Hematopoietic multipotent progenitor cell treated with erythropoietin and hydrocortisone succinate and interleukin-3 and kit ligand, for 15 days (in vitro differentiated cells): ENCODE measurements at regions not wholly inside any gene's neighbourhood (a gene's known extent, or its start where the extent isn't known, plus 50 kb on each side); places are given as distances from the start of the nearest gene placed in this dataset.

Source experiments
- DNase-seq: peaks from one replicate; pipeline ENCODE4 v3.0.0-alpha.2; 2015; ENCODE audit warnings: low spot score

DNA sequence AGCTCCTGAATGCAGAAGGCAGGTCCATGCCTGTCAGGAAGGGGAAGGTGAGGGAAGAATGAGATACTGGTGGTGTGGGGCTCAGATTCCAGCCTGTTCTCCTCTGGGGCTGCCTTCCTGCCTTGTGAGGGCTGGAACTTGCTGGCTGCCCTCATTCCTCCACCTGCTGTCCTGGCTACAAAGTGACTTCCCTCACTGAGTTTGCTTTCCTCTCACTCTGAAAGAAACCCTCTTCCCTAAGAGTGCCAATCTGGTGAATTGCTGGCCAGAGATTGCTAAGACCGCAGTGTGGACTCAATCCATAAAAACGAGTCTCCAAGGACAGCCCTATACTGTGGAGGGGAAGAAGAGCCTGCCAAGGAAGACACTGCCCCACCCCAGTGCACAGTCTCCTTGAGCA is 664.4 kb upstream of the HS6ST1 start:
- DNase-seq = no peak

GRCh38 chr2:128984081-128984480 is 665.4 kb upstream of the HS6ST1 start:
- DNase-seq = no peak

- no peak for DNase-seq
Measured at GRCh38 chr2:128984855-128985254, 666.2 kb upstream of the HS6ST1 start.

DNA sequence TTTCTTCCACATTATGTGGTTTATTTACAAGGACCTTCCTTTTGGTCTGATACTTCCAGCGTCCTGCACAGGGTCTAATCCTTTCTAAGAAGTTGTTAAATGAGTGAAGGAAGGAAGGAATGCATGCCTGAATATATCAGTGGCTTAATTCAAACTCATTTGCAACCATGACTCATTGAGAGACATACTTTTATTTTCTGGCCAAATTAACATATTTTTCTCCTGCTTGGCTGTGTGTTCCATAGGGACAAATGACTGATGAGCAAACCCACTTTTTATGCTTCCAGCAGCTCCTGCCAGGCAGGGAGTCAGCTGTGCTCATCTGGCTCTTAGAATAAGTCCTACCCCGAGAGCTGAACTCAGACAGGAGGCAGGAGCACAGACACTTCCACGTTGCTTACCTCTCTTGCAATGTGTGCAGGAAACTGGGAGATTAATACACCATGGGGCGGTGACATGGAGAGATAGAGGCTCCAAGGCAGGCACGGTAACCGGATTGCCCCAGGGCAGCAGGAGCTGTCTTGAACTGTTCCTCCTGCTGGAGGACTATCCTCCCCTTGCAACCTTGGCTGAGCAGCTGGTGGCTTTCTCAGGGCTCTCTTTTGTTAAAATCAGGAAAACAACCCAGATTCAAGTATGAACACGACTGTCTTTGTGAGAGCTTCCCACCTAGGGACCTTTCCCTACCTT is 667.5 kb upstream of the HS6ST1 start:
- no peak for DNase-seq

DNA sequence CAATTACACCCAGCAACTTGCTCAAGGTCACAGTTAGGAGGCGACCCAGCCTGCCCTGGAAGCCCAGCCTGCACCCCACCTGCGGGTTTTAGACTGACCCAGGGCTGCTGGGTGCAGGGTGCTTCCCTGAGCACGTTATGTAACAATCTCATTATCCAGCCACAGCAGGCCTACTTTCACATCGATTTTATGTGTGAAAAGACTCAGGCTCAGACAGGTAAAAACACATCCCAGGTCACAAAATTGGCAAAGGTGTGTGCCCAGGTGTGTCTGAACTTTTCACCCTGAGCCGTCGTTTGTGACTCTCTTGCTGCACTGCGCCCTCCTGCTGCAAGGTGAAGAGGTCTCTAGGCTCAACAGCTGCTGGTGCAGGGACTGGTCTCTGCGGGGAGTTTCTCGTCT is 668.2 kb upstream of the HS6ST1 start:
- no peak for DNase-seq

GRCh38 chr2:128988326-128988725 is 669.7 kb upstream of the HS6ST1 start:
- no peak for DNase-seq

- DNase-seq = no peak
Measured at GRCh38 chr2:128988967-128989366, 670.3 kb upstream of the HS6ST1 start.

GRCh38 chr2:128995086-128995485 is 676.4 kb upstream of the HS6ST1 start:
- no peak for DNase-seq

- DNase-seq = no peak
Measured at GRCh38 chr2:128996078-128996477, 677.4 kb upstream of the HS6ST1 start.

GRCh38 chr2:128997166-128997866 is 678.6 kb upstream of the HS6ST1 start:
- DNase-seq = no peak

- DNase-seq = no peak
Measured at GRCh38 chr2:129001926-129002325, 683.3 kb upstream of the HS6ST1 start.

DNA sequence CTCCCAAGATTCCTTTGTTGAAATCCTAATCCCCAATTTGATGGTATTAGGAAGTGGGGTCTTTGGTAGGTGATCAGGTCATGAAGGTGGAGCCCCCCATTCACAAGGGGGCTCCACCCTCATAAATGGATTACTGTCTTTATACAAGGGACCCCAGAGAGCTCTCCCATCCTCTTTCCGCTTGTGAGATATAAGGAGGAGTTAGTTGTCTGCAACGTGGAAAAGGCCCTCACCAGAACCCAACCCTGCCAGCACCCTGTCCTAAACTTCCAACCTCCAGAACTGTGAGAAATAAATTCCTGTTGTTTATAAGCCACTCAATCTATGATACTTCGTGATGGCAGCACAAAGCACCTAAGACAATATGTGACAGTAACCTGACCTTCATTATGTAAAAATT is 684.1 kb upstream of the HS6ST1 start:
- no peak for DNase-seq

- no peak for DNase-seq
Measured at GRCh38 chr2:129004485-129004884, 685.8 kb upstream of the HS6ST1 start.

- no peak for DNase-seq
Measured at GRCh38 chr2:129004940-129005490, 686.3 kb upstream of the HS6ST1 start.

DNA sequence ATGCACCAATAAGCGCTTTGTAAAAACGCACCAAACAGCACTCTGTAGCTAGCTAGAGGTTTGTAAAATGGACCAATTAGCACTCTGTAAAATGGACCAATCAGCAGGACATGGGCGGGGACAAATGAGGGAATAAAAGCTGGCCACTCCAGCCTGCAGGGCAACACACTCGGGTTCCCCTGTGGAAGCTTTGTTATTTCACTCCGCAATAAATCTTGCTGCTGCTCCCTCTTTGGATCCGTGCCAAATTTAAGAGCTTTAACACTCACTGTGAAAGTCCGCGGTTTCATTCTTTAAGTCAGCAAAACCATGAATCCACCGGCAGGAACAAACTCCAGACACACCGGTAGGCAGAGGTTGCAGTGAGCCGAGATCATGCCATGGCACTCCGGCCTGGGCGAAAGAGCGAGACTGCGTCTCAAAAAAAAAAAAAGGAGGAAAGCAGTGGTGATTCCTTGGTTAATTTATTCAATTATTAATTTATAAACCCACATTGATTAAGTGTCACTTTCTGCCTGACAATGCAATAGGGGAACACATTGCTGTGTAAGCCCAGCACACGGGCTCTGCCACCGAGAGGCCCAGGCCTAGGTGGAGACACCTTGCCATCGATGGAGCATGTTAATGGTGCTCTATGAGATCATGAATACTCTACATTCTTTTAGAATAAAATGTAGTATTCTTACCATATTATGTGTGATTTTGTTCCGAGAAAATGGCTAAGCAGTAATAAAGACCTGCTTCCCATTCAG is 687.6 kb upstream of the HS6ST1 start:
- DNase-seq = no peak

- no peak for DNase-seq
Measured at GRCh38 chr2:129006901-129007300, 688.2 kb upstream of the HS6ST1 start.

DNA sequence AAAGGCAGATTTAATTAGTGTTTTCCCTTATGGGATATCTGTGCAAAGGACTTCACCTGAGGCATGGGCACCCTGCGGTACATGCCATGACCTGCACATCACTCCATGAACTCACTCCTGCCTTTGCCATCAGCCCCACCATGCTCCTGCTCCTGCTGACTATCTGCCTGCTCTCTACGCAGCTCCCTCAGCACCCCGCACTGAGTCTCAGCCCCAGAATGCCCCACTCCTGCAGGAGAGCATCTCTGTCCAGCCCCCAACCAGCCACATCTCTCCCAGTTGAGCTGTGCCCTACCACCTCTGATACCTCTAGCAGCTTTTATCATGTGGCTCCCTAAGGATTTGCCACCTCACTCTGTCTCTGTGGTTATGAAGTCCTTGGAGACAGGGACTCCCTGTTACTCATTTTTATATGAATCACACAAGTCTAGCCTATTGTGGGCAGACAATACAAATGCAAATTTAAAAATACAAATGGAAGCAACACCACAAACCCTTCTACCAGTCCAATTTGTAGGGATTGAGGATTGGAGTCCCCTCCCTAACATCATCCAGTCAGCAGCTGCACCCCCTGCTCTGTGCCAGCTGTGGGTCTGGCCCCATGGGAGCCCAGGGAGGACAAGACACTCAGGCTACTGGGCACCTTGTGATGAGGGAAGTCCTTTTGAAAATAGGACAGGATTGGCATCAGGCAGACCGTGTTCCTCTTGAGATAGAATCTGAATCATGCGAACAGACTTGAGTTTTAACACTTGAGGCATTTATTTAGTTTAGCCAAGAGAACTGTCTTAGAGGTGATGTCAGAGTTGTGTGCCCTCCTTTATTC is 689.6 kb upstream of the HS6ST1 start:
- no peak for DNase-seq

DNA sequence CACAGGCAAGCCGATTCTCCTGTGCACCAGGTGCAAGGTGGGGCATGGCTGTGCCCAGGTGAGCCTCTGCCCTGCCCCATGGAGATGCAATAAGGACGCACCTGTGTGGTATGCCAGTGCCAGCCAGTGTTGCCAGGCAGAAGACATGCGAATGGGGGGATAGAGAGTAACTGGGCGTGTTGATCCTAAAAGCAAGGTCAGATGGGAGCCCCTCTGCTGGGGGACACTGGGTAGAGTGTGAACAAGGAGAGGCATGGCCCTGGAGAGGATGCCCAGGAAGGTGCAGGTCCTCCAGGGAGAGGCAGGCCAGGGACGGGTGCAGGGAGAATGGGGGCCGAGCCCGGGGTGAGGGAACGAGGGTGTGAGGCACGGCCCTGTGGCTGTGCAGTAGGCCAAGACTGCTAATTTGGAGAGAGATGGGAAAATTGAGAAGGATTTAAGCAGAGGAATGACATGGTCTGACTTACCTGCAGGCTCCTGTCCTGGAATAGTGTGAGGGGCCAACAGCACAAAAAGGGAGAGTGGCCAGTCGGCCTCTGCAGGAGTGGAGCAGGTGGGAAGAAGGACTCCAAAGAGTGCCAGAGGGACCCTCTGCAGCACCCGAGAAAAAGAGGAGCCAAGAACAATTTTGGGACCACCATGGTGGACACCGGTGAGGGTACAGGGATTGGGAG is 690.4 kb upstream of the HS6ST1 start:
- DNase-seq = no peak

GRCh38 chr2:129009555-129010146 is 691.0 kb upstream of the HS6ST1 start:
- DNase-seq = no peak

DNA sequence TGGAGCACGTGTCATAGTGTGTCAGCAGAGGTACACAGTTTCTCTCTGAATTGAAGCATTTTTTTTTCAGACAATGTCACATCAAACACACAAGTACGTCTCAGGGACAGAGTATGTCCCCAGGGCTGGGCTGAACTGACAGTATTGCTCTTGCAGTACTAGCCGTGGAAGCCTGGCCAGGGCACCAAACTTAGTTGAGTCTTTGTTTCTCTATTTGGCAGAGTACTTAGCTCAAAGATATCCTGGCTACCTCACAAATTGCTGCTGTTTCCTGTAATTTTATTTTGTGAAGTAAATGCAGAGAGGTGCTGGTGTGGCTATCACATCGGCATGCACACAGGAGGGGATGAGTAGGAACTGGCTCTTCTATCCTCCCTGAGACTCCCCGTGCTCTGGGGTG is 691.6 kb upstream of the HS6ST1 start:
- DNase-seq = no peak

DNA sequence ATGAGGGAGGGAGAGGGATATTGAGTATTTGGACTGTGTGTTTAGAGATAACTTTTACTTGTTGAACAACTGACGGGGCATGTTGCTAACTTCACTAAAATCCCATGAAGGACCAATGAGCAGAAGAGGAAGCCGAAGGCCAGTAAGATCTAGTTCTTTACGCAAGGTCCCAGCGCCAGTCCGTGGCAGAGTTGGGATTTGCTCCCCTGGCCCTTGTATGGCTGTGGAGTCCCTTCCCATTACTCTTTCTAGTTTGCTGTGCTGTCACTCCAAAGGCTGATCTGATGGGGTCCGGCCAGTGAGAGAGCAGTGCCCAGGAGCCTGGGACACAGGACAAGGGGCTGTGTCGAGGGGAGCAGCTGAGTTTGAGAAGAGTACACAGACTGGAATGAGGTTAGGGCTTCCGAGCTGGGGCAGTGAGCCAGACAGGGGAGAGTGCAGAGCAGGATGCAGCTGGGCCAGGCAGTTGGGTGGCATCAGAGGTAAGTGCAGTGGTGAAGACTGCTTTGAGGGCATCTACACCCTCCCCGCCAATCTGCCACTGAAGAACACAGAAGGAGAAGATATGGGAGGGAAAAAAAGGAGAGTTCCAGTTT is 692.9 kb upstream of the HS6ST1 start:
- no peak for DNase-seq
